H9 (cell line): ENCODE measurements at regions not wholly inside any gene's neighbourhood (a gene's known extent, or its start where the extent isn't known, plus 50 kb on each side); places are given as distances from the start of the nearest gene placed in this dataset.

ENCODE experiments used
- DNase-seq: peaks from one replicate; pipeline ENCODE4 v3.0.0-alpha.2; 2017
- H2AFZ ChIP-seq: one replicate; pipeline ENCODE4 v1.6.1; 2013; ENCODE audit warnings: mild to moderate bottlenecking, low read length, control low read depth, moderate library complexity
- H2AK5ac ChIP-seq: 2 replicates; pipeline ENCODE4 v1.6.1; 2013; ENCODE audit warnings: low read length, control low read depth, mixed read lengths; ENCODE audit not compliant: insufficient read length
- H2BK120ac ChIP-seq: one replicate; pipeline ENCODE4 v1.6.1; 2013; ENCODE audit warnings: low read depth, mild to moderate bottlenecking, low read length, control low read depth, inconsistent platforms; ENCODE audit not compliant: poor library complexity, severe bottlenecking
- H2BK12ac ChIP-seq: 2 replicates; pipeline ENCODE4 v1.6.1; 2013; ENCODE audit warnings: low read length, control low read depth, mixed read lengths, low read depth; ENCODE audit not compliant: insufficient read length
- H2BK15ac ChIP-seq: 2 replicates; pipeline ENCODE4 v1.6.1; 2013; ENCODE audit warnings: low read depth, low read length, control low read depth
- H2BK20ac ChIP-seq: one replicate; pipeline ENCODE4 v1.6.1; 2013; ENCODE audit warnings: low read depth, mild to moderate bottlenecking, low read length, control low read depth, inconsistent platforms; ENCODE audit not compliant: poor library complexity, severe bottlenecking
- H2BK5ac ChIP-seq: 2 replicates; pipeline ENCODE4 v1.6.1; 2013; ENCODE audit warnings: low read length, control low read depth, mixed read lengths; ENCODE audit not compliant: insufficient read length
- H3K14ac ChIP-seq: 2 replicates; pipeline ENCODE4 v1.6.1; 2013; ENCODE audit warnings: low read length, control low read depth; ENCODE audit not compliant: insufficient read depth
- H3K18ac ChIP-seq: 2 replicates; pipeline ENCODE4 v1.6.1; 2013; ENCODE audit warnings: low read depth, mild to moderate bottlenecking, mixed read lengths, low read length, control low read depth; ENCODE audit not compliant: insufficient read length
- H3K23ac ChIP-seq: 2 replicates; pipeline ENCODE4 v1.6.1; 2013; ENCODE audit warnings: low read length, control low read depth, mixed read lengths, low read depth; ENCODE audit not compliant: insufficient read length
- H3K23me2 ChIP-seq: 2 replicates; pipeline ENCODE4 v1.6.1; 2013; ENCODE audit warnings: low read depth, mild to moderate bottlenecking, mixed read lengths, low read length, control low read depth; ENCODE audit not compliant: insufficient read length, poor library complexity, severe bottlenecking
- H3K27ac ChIP-seq: 2 replicates; pipeline ENCODE4 v1.5.1; 2013; ENCODE audit warnings: low read length, control low read depth, mixed read lengths, low read depth; ENCODE audit not compliant: insufficient read length
- H3K27me3 ChIP-seq: 2 replicates; pipeline ENCODE4 v1.6.1; 2013; ENCODE audit warnings: low read length, control low read depth, inconsistent platforms; ENCODE audit not compliant: insufficient read depth
- H3K4ac ChIP-seq: 2 replicates; pipeline ENCODE4 v1.6.1; 2013; ENCODE audit warnings: low read depth, mild to moderate bottlenecking, control low read depth, inconsistent platforms, low read length, moderate library complexity
- H3K4me1 ChIP-seq: 2 replicates; pipeline ENCODE4 v1.6.1; 2013; ENCODE audit warnings: low read length, control low read depth, inconsistent platforms; ENCODE audit not compliant: insufficient read depth
- H3K4me2 ChIP-seq: 2 replicates; pipeline ENCODE4 v1.6.1; 2013; ENCODE audit warnings: low read length, control low read depth, mixed read lengths; ENCODE audit not compliant: insufficient read length, insufficient read depth
- H3K56ac ChIP-seq: 2 replicates; pipeline ENCODE4 v1.6.1; 2013; ENCODE audit warnings: low read depth, mild to moderate bottlenecking, mixed read lengths, low read length, control low read depth; ENCODE audit not compliant: insufficient read length
- H3K79me1 ChIP-seq: 2 replicates; pipeline ENCODE4 v1.6.1; 2013; ENCODE audit warnings: low read depth, mild to moderate bottlenecking, moderate library complexity, low read length, control low read depth, inconsistent platforms; ENCODE audit not compliant: insufficient read depth, poor library complexity, severe bottlenecking
- H3K79me2 ChIP-seq: 2 replicates; pipeline ENCODE4 v1.6.1; 2013; ENCODE audit warnings: low read length, control low read depth, inconsistent platforms; ENCODE audit not compliant: insufficient read depth
- H3K9ac ChIP-seq: 2 replicates; pipeline ENCODE4 v1.6.1; 2013; ENCODE audit warnings: low read length, control low read depth, mixed read lengths; ENCODE audit not compliant: insufficient read length; ENCODE audit errors: extremely low read depth
- H3K9me3 ChIP-seq: one replicate; pipeline ENCODE4 v1.6.1; 2013; ENCODE audit warnings: low read depth, low read length, inconsistent platforms; ENCODE audit not compliant: control insufficient read depth
- H3T11ph ChIP-seq: one replicate; pipeline ENCODE4 v1.6.1; 2013; ENCODE audit warnings: mild to moderate bottlenecking, low read length, control low read depth, inconsistent platforms
- H4K20me1 ChIP-seq: one replicate; pipeline ENCODE4 v1.6.1; 2013; ENCODE audit not compliant: control insufficient read depth, insufficient read length, insufficient read depth
- H4K5ac ChIP-seq: 2 replicates; pipeline ENCODE4 v1.6.1; 2013; ENCODE audit warnings: low read depth, mild to moderate bottlenecking, mixed read lengths, low read length, control low read depth; ENCODE audit not compliant: insufficient read length
- H4K8ac ChIP-seq: replicated peaks from 2 replicates; pipeline ENCODE4 v1.6.1; 2013; ENCODE audit warnings: low read length, control low read depth, mixed read lengths, low read depth; ENCODE audit not compliant: insufficient read length
- H4K91ac ChIP-seq: 2 replicates; pipeline ENCODE4 v1.6.1; 2013; ENCODE audit warnings: low read depth, mild to moderate bottlenecking, moderate library complexity, mixed read lengths, low read length, control low read depth; ENCODE audit not compliant: insufficient read length
- H3K27ac Mint-ChIP-seq, 3 experiments: 2 replicates in 2 of 3; 3 replicates in 1 of 3; pipeline ENCODE4 v1.8.0; 2020 to 2021; ENCODE audit warnings: mixed read lengths in 3 of 3, mild to moderate bottlenecking in 1 of 3, moderate library complexity in 1 of 3
- H3K27me3 Mint-ChIP-seq: 2 replicates; pipeline ENCODE4 v1.8.0; 2021; ENCODE audit warnings: low read depth, mild to moderate bottlenecking, moderate library complexity, mixed read lengths
- H3K36me3 Mint-ChIP-seq, 3 experiments: 2 replicates in 2 of 3; 3 replicates in 1 of 3; pipeline ENCODE4 v1.8.0; 2020 to 2021; ENCODE audit warnings: low read depth in 3 of 3, mixed read lengths in 3 of 3; ENCODE audit not compliant: insufficient read depth in 1 of 3
- H3K4me1 Mint-ChIP-seq, 2 experiments: 2 replicates each; pipeline ENCODE4 v1.8.0; 2020; ENCODE audit warnings: mixed read lengths in 2 of 2
- H3K4me3 Mint-ChIP-seq, 2 experiments: 2 replicates in 1 of 2; 3 replicates in 1 of 2; pipeline ENCODE4 v1.8.0; 2020 to 2021; ENCODE audit warnings: mild to moderate bottlenecking in 2 of 2, mixed read lengths in 2 of 2, moderate library complexity in 1 of 2
- H3K9me3 Mint-ChIP-seq, 2 experiments: 2 replicates in 1 of 2; 3 replicates in 1 of 2; pipeline ENCODE4 v1.8.0; 2020; ENCODE audit warnings: mild to moderate bottlenecking in 2 of 2, mixed read lengths in 2 of 2, moderate library complexity in 1 of 2
- CTCF ChIP-seq: fragments of 200-600 bp; sonication (generic); conservative IDR thresholded peaks from 3 replicates; pipeline ENCODE4 v1.8.0; 2021; ENCODE audit warnings: antibody characterized with exemption, mild to moderate bottlenecking
- WGBS: extraction: QIAGEN DNeasy Blood & Tissue Kit; methylation state at CpG from one replicate; pipeline ENCODE4 v1.1.7; 2013; ENCODE audit warnings: missing lambda C conversion rate, low lambda C conversion rate, mixed read lengths; ENCODE audit not compliant: insufficient read length; ENCODE audit errors: extremely low coverage; 5-methylcytosine and 5-hydroxymethylcytosine counted together

GRCh38 chr5:154118893-154119336 is 71.6 kb upstream of the GALNT10 start:
- no peak overlapping the region for H4K91ac ChIP-seq

More at GRCh38 chr5:154118893-154119336, 71.6 kb upstream of the GALNT10 start:
- Histone ChIP-seq H2BK120ac (no peak overlapping the region), H3K9ac (no peak overlapping the region), H3K4me2 (no peak overlapping the region), H3T11ph (no peak overlapping the region), H2BK5ac (no peak overlapping the region), H4K20me1 (no peaks in the 10 kb centered on the region), H3K27me3 (no peaks in the 10 kb centered on the region), H3K18ac (no peak overlapping the region), H2AFZ (no peak overlapping the region), H2BK20ac (no peak overlapping the region), H3K9me3 (no peaks in the 10 kb centered on the region), H4K5ac (no peak overlapping the region), H3K23me2 (no peaks in the 10 kb centered on the region), H2AK5ac (no peak overlapping the region), H3K23ac (no peak overlapping the region), H3K4ac (no peak overlapping the region), H4K8ac (no peak overlapping the region), H3K27ac (no peak overlapping the region), H2BK12ac (no peak overlapping the region), H3K79me2 (no peaks in the 10 kb centered on the region), H3K4me1 (no peaks in the 10 kb centered on the region; the same call in 1 of the 2 replicates), H2BK15ac (no peak overlapping the region), H3K79me1 (no peaks in the 10 kb centered on the region), H3K56ac (no peak overlapping the region), H3K14ac (no peak overlapping the region)
- no peaks in the 10 kb centered on the region; a peak in 2 of 7 replicates for H3K36me3 Mint-ChIP-seq
- DNase-seq = no peak
- peaks cover 7% of the 10 kb centered on the region for H3K27me3 Mint-ChIP-seq
- no peak; the same call in 2 of the 3 replicates for TF ChIP-seq CTCF
- no peak overlapping the region for H3K4me3 Mint-ChIP-seq
- H3K9me3 Mint-ChIP-seq = peaks cover 0 to 2% of the 10 kb centered on the region in 2 experiments; a peak in 1 of 5 replicates
- WGBS = no CpG with 5 or more reads among the region's 4 CpGs
- peaks cover 13 to 15% of the 10 kb centered on the region in 2 experiments for H3K4me1 Mint-ChIP-seq
- H3K27ac Mint-ChIP-seq = no peak overlapping the region; a peak in 1 of 7 replicates
